DND-41 (cell line): ENCODE measurements at regions not wholly inside any gene's neighbourhood (a gene's known extent, or its start where the extent isn't known, plus 50 kb on each side); places are given as distances from the start of the nearest gene placed in this dataset.

ENCODE experiments used
- ATAC-seq: fragments of 200-7000 bp; cut with Tn5 transposase; 3 replicates; pipeline ENCODE4 v1.9.1; 2021; ENCODE audit warnings: low read depth; ENCODE audit not compliant: insufficient read depth
- DNase-seq: peaks from one replicate; pipeline ENCODE4 v3.0.0-alpha.2; 2020
- H2AFZ ChIP-seq: 2 replicates; pipeline ENCODE4 v1.6.0; 2012; ENCODE audit warnings: low read depth, low read length
- H3K27ac ChIP-seq: 2 replicates; pipeline ENCODE4 v1.5.1; 2012; ENCODE audit warnings: low read length, inconsistent platforms
- H3K27me3 ChIP-seq: fragments of 200-600 bp; sonication (generic); 2 replicates; pipeline ENCODE4 v1.6.0; 2012; ENCODE audit warnings: low read length, mild to moderate bottlenecking, inconsistent platforms; ENCODE audit not compliant: insufficient read depth, poor library complexity
- H3K36me3 ChIP-seq: 2 replicates; pipeline ENCODE4 v1.5.1; 2012; ENCODE audit warnings: low read length, inconsistent platforms; ENCODE audit not compliant: insufficient read depth
- H3K4me1 ChIP-seq: 2 replicates; pipeline ENCODE4 v1.5.1; 2012; ENCODE audit warnings: mild to moderate bottlenecking, low read length; ENCODE audit not compliant: insufficient read depth
- H3K4me2 ChIP-seq: 2 replicates; pipeline ENCODE4 v1.6.0; 2012; ENCODE audit warnings: mild to moderate bottlenecking, moderate library complexity, low read length, inconsistent platforms; ENCODE audit not compliant: insufficient read depth
- H3K4me3 ChIP-seq, 2 experiments: fragments of 200-600 bp in 1 of 2; shearing (Covaris generic) in 1 of 2; 2 replicates each; pipeline ENCODE4 v1.5.1; 2012 to 2016; ENCODE audit warnings: inconsistent platforms in 2 of 2, low read length in 2 of 2, mild to moderate bottlenecking in 2 of 2, low read depth in 1 of 2, moderate library complexity in 1 of 2
- H3K79me2 ChIP-seq: 2 replicates; pipeline ENCODE4 v1.6.0; 2012; ENCODE audit warnings: low read length, inconsistent platforms; ENCODE audit not compliant: insufficient read depth
- H3K9ac ChIP-seq: 2 replicates; pipeline ENCODE4 v1.6.0; 2012; ENCODE audit warnings: low read depth, mild to moderate bottlenecking, inconsistent platforms, low read length, moderate library complexity
- H3K9me3 ChIP-seq: 2 replicates; pipeline ENCODE4 v1.5.1; 2012; ENCODE audit warnings: low read length, moderate library complexity, mild to moderate bottlenecking, inconsistent platforms; ENCODE audit not compliant: insufficient read depth, severe bottlenecking
- H4K20me1 ChIP-seq: 2 replicates; pipeline ENCODE4 v1.6.0; 2012; ENCODE audit warnings: low read length; ENCODE audit not compliant: insufficient read depth
- EZH2 ChIP-seq: IDR thresholded peaks from 3 replicates; pipeline ENCODE4 v1.6.1; 2012; ENCODE audit warnings: borderline replicate concordance, low read depth, mild to moderate bottlenecking, moderate library complexity, low read length, inconsistent platforms; ENCODE audit not compliant: severe bottlenecking
- TF ChIP-seq, protein P1 (sequence below): IDR thresholded peaks from 2 replicates; pipeline ENCODE4 v1.5.1; 2012; ENCODE audit warnings: borderline replicate concordance, low read length, moderate library complexity, mild to moderate bottlenecking; ENCODE audit not compliant: poor library complexity, severe bottlenecking; ENCODE audit errors: extremely low read depth

DNA sequence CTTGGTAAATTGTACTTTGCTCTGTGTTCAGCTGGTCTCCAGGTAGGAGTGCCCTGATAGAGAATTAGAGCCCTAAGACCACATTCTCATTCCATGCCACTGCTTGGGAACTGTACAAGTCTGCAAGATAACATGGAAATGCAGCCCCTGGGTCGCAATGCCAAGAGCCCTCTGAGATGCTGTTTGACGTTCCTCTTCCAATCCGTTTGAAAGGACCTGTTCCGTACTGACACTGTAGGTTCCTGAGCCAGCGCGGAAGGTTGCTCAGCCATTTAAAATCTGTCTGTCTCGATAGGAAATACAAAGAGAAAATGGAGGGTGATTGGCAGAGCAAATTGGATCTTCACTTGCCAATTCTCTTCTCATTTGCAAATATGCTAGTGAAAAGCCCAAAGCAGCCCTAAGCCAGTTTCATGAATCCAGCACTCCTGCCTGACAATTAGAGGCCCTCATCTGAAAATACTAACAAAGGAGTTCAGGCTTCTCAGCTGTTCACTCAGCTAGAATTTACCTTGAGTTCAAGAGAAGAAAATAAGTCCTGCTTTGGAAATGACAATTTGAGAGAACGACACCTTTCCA lies 100.6 kb upstream of the AFDN start:
- H3K9me3 ChIP-seq = no peaks in the 10 kb centered on the region
- no peaks in the 10 kb centered on the region for H3K4me1 ChIP-seq
- no peak overlapping the region for H2AFZ ChIP-seq
- no peak overlapping the region for H3K4me3 ChIP-seq
- no peak for ATAC-seq
- no peak overlapping the region for H3K27ac ChIP-seq
- H3K27me3 ChIP-seq = no peaks in the 10 kb centered on the region
- no peak overlapping the region for H3K9ac ChIP-seq
- no peaks in the 10 kb centered on the region for H4K20me1 ChIP-seq
- no peak for DNase-seq
- H3K79me2 ChIP-seq = no peaks in the 10 kb centered on the region
- H3K36me3 ChIP-seq = no peaks in the 10 kb centered on the region
- TF ChIP-seq, protein P1, sequence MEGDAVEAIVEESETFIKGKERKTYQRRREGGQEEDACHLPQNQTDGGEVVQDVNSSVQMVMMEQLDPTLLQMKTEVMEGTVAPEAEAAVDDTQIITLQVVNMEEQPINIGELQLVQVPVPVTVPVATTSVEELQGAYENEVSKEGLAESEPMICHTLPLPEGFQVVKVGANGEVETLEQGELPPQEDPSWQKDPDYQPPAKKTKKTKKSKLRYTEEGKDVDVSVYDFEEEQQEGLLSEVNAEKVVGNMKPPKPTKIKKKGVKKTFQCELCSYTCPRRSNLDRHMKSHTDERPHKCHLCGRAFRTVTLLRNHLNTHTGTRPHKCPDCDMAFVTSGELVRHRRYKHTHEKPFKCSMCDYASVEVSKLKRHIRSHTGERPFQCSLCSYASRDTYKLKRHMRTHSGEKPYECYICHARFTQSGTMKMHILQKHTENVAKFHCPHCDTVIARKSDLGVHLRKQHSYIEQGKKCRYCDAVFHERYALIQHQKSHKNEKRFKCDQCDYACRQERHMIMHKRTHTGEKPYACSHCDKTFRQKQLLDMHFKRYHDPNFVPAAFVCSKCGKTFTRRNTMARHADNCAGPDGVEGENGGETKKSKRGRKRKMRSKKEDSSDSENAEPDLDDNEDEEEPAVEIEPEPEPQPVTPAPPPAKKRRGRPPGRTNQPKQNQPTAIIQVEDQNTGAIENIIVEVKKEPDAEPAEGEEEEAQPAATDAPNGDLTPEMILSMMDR = no peak
- no peak for TF ChIP-seq EZH2
- no peak overlapping the region for H3K4me2 ChIP-seq

GRCh38 chr6:167730441-167730840 lies 96.3 kb upstream of the AFDN start:
- H3K9ac ChIP-seq = no peak overlapping the region
- H2AFZ ChIP-seq = no peak overlapping the region
- no peaks in the 10 kb centered on the region for H4K20me1 ChIP-seq

GRCh38 chr6:167731216-167731615 lies 95.5 kb upstream of the AFDN start:
- no peak for TF ChIP-seq EZH2
- TF ChIP-seq, protein P1 = no peak
- H3K9ac ChIP-seq = no peak overlapping the region
- H3K4me2 ChIP-seq = no peak overlapping the region
- H3K4me3 ChIP-seq = no peak overlapping the region
- no peaks in the 10 kb centered on the region for H3K36me3 ChIP-seq
- no peak overlapping the region for H3K27ac ChIP-seq
- no peaks in the 10 kb centered on the region for H3K27me3 ChIP-seq
- DNase-seq = no peak
- no peaks in the 10 kb centered on the region for H4K20me1 ChIP-seq
- H3K79me2 ChIP-seq = no peaks in the 10 kb centered on the region
- H3K9me3 ChIP-seq = no peaks in the 10 kb centered on the region
- no peaks in the 10 kb centered on the region for H3K4me1 ChIP-seq
- H2AFZ ChIP-seq = no peak overlapping the region
- no peak for ATAC-seq

More at GRCh38 chr6:167730441-167730840, 96.3 kb upstream of the AFDN start:
- ATAC-seq = no peak
- no peaks in the 10 kb centered on the region for H3K27me3 ChIP-seq
- no peak overlapping the region for H3K4me3 ChIP-seq
- TF ChIP-seq, protein P1 = no peak
- no peak for TF ChIP-seq EZH2
- no peaks in the 10 kb centered on the region for H3K79me2 ChIP-seq
- no peaks in the 10 kb centered on the region for H3K36me3 ChIP-seq
- no peak overlapping the region for H3K4me2 ChIP-seq
- no peak for DNase-seq
- no peaks in the 10 kb centered on the region for H3K9me3 ChIP-seq
- H3K4me1 ChIP-seq = no peaks in the 10 kb centered on the region
- H3K27ac ChIP-seq = no peak overlapping the region
